ENCODE measurements at regions not wholly inside any gene's neighbourhood (a gene's known extent, or its start where the extent isn't known, plus 50 kb on each side); places are given as distances from the start of the nearest gene placed in this dataset.
A peak's percentile ranks its signal among the peaks of the same experiment; 100 is the strongest.

- H3K4me2 ChIP-seq (ENCODE audit: control insufficient read depth, extremely low read depth, insufficient read depth, low read depth, low read length): no peak overlapping the region
- H3K9me3 ChIP-seq (ENCODE audit: control insufficient read depth, low read depth, low read length): no peaks in the 10 kb centered on the region
- FAIRE-seq: no peak
These were observed 94.9 kb upstream of the EPCAM start for GRCh38 chr2:47274054-47274782.

DNA sequence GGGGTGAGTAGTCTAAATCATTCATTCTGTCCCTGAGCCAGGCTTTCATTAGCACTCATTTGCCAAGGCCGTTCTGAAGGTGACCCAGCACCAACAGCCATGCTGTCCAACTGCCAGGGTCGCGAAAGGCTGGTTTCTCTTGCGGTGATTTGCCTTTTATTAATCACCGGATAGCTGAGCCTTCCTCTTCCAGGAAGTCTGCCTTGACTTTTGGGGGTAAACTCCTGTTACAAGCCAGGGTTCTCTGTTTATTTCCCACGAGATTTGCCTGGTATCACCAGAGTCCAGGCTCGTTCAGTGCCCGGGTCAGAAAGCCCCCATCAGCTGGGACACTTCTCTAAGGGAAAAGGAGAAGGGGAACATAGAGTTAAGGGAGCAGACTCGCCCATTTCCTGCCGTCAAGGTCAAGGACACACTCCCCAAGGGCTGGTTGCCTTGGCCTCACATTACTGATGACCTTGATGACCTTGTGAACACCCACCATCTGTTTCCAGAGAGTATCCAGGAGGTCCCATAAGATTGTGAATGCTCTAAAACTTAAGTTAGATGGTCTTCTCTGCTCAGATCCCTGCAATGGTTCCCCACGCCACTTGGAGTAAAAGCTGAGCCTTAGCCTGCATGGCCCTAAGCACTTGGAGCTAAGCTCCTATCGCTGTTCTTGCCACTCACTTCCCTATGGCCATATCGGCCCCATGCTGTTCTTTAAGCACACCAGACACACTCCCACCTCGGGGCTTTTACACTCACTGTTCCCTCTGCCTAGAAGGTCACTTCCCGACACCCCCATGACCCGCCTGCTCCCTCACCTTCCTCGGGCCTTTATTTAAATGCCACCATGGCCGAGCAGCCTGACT lies 96.0 kb upstream of the EPCAM start:
- TF ChIP-seq CTCF (optimal IDR thresholded peaks at IDR 0.05 in 1 of 3, IDR thresholded peaks at IDR 0.05 in 1 of 3, conservative IDR thresholded peaks at IDR 0.05 in 1 of 3; ENCODE audit: extremely low read depth in 1 of 3, insufficient read depth in 2 of 3, low read length in 3 of 3): no peak
- TF ChIP-seq EZH2 (IDR thresholded peaks at IDR 0.05; ENCODE audit: low read length): no peak
- dilution Hi-C loops (cut with MboI; ENCODE audit: extremely low pct_ligation_motif_present, low sequenced_read_pairs): no loop called here
- peak overlapping the region; percentile 18 for H3K9ac ChIP-seq (ENCODE audit: control insufficient read depth, extremely low read depth, insufficient read depth, low read length)
- H3K4me1 ChIP-seq (ENCODE audit: control insufficient read depth, extremely low read depth, insufficient read depth, low read length): peaks cover 24% of the 10 kb centered on the region
- H2AFZ ChIP-seq (ENCODE audit: control insufficient read depth, low read length): no peak overlapping the region
- no peak overlapping the region for H3K27ac ChIP-seq (ENCODE audit: control insufficient read depth, insufficient read depth, low read length)
- no peak for FAIRE-seq
- no peaks in the 10 kb centered on the region for H3K36me3 ChIP-seq (ENCODE audit: control insufficient read depth in 2 of 2, extremely low read depth in 1 of 2, insufficient read depth in 2 of 2, low read length in 2 of 2)
- no peak for DNase-seq (ENCODE audit: low read depth, low spot score)
- H4K20me1 ChIP-seq (ENCODE audit: control insufficient read depth, extremely low read depth, insufficient read depth, low read length): no peaks in the 10 kb centered on the region
- no peaks in the 10 kb centered on the region for H3K27me3 ChIP-seq (ENCODE audit: control insufficient read depth, extremely low read depth, insufficient read depth, low read length)
- no peaks in the 10 kb centered on the region for H3K9me3 ChIP-seq (ENCODE audit: control insufficient read depth, low read depth, low read length)
- peak overlapping the region; percentile 70 for H3K4me2 ChIP-seq (ENCODE audit: control insufficient read depth, extremely low read depth, insufficient read depth, low read depth, low read length)
- no peaks in the 10 kb centered on the region for H3K79me2 ChIP-seq (ENCODE audit: control insufficient read depth, insufficient read depth, low read length)
- no peak overlapping the region for H3K4me3 ChIP-seq (ENCODE audit: control insufficient read depth in 2 of 3, extremely low read depth in 1 of 3, insufficient read depth in 2 of 3, low read depth in 1 of 3, low read length in 3 of 3)
- H3K9me1 ChIP-seq (ENCODE audit: control insufficient read depth, extremely low read depth, insufficient read depth, low read length): no peaks in the 10 kb centered on the region

More at GRCh38 chr2:47274054-47274782, 94.9 kb upstream of the EPCAM start:
- no peak for DNase-seq (ENCODE audit: low read depth, low spot score)
- peaks cover 22% of the 10 kb centered on the region for H3K4me1 ChIP-seq (ENCODE audit: control insufficient read depth, extremely low read depth, insufficient read depth, low read length)
- TF ChIP-seq CTCF (optimal IDR thresholded peaks at IDR 0.05 in 1 of 3, IDR thresholded peaks at IDR 0.05 in 1 of 3, conservative IDR thresholded peaks at IDR 0.05 in 1 of 3; ENCODE audit: extremely low read depth in 1 of 3, insufficient read depth in 2 of 3, low read length in 3 of 3) (no peak), EZH2 (IDR thresholded peaks at IDR 0.05; ENCODE audit: low read length) (no peak)
- no peak overlapping the region for H3K4me3 ChIP-seq (ENCODE audit: control insufficient read depth in 2 of 3, extremely low read depth in 1 of 3, insufficient read depth in 2 of 3, low read depth in 1 of 3, low read length in 3 of 3)
- no peaks in the 10 kb centered on the region for H3K79me2 ChIP-seq (ENCODE audit: control insufficient read depth, insufficient read depth, low read length)
- dilution Hi-C loops (cut with MboI; ENCODE audit: extremely low pct_ligation_motif_present, low sequenced_read_pairs): no loop called here
- H3K27ac ChIP-seq (ENCODE audit: control insufficient read depth, insufficient read depth, low read length): no peak overlapping the region
- H3K27me3 ChIP-seq (ENCODE audit: control insufficient read depth, extremely low read depth, insufficient read depth, low read length): no peaks in the 10 kb centered on the region
- no peaks in the 10 kb centered on the region for H4K20me1 ChIP-seq (ENCODE audit: control insufficient read depth, extremely low read depth, insufficient read depth, low read length)
- H3K36me3 ChIP-seq (ENCODE audit: control insufficient read depth in 2 of 2, extremely low read depth in 1 of 2, insufficient read depth in 2 of 2, low read length in 2 of 2): no peaks in the 10 kb centered on the region
- no peak overlapping the region for H3K9ac ChIP-seq (ENCODE audit: control insufficient read depth, extremely low read depth, insufficient read depth, low read length)
- H3K9me1 ChIP-seq (ENCODE audit: control insufficient read depth, extremely low read depth, insufficient read depth, low read length): no peaks in the 10 kb centered on the region
- no peak overlapping the region for H2AFZ ChIP-seq (ENCODE audit: control insufficient read depth, low read length)
